KOPT-K1 (cell line): ENCODE measurements at regions not wholly inside any gene's neighbourhood (a gene's known extent, or its start where the extent isn't known, plus 50 kb on each side); places are given as distances from the start of the nearest gene placed in this dataset.
"Not testable (repeated sequence)": the region's sequence is repeated elsewhere in the genome, so short reads cannot be mapped to it uniquely, and the experiment has no call there.

Source experiments
- H3K27ac ChIP-seq: fragments of 200-600 bp; sonication (generic); 2 replicates; pipeline ENCODE4 v1.5.1; 2016; ENCODE audit warnings: antibody characterized with exemption, mild to moderate bottlenecking, low read depth, low read length; ENCODE audit not compliant: poor library complexity, severe bottlenecking
- H3K36me3 ChIP-seq: fragments of 200-600 bp; sonication (generic); 2 replicates; pipeline ENCODE4 v1.5.1; 2017; ENCODE audit warnings: antibody characterized with exemption, mild to moderate bottlenecking, low read length, moderate library complexity; ENCODE audit not compliant: insufficient read depth
- H3K9me3 ChIP-seq: fragments of 200-600 bp; sonication (generic); 2 replicates; pipeline ENCODE4 v1.5.1; 2017; ENCODE audit warnings: antibody characterized with exemption, low read length, mild to moderate bottlenecking; ENCODE audit not compliant: insufficient read depth, poor library complexity, severe bottlenecking

GRCh38 chr13:81001828-81002385 lies 661.0 kb upstream of the SPRY2 start:
- no peaks in the 10 kb centered on the region for H3K36me3 ChIP-seq
- H3K9me3 ChIP-seq, result no peaks in the 10 kb centered on the region
- no peak overlapping the region for H3K27ac ChIP-seq

- not testable (repeated sequence) for H3K27ac ChIP-seq, H3K36me3 ChIP-seq, H3K9me3 ChIP-seq
Observed at GRCh38 chr13:80998603-80999002, 657.7 kb upstream of the SPRY2 start.

- no peaks in the 10 kb centered on the region for H3K9me3 ChIP-seq
- H3K36me3 ChIP-seq, result no peaks in the 10 kb centered on the region
- no peak overlapping the region for H3K27ac ChIP-seq
Observed at GRCh38 chr13:80989747-80990146, 648.8 kb upstream of the SPRY2 start.

DNA sequence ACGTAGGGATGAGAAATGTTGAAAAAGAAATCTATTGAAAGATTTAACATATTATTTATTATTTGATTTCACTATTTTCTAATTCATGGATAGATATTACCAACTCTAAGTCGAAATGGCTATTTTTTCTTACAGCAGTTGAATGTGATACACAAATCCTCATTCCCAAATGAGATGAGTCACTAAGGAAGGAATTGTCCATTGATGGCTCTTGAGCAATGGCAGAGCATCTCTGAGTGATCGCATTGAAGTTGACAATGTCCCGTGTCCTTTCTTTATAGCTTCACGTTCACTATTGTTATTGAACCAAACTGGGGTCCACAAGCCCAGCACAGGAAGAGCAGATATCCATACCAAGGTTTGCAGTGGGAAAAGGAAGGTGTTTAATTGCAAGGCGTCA lies 648.3 kb upstream of the SPRY2 start:
- Histone ChIP-seq H3K27ac (no peak overlapping the region), H3K36me3 (no peaks in the 10 kb centered on the region)

GRCh38 chr13:80988391-80989151 lies 647.6 kb upstream of the SPRY2 start:
- no peak overlapping the region for H3K27ac ChIP-seq
- no peaks in the 10 kb centered on the region for H3K36me3 ChIP-seq
- H3K9me3 ChIP-seq, result no peaks in the 10 kb centered on the region

More for the DNA sequence above, 648.3 kb upstream of the SPRY2 start:
- H3K9me3 ChIP-seq, result no peaks in the 10 kb centered on the region

- Histone ChIP-seq H3K36me3 (no peaks in the 10 kb centered on the region), H3K9me3 (no peaks in the 10 kb centered on the region), H3K27ac (no peak overlapping the region)
Observed at GRCh38 chr13:80979035-80979641, 638.2 kb upstream of the SPRY2 start.

DNA sequence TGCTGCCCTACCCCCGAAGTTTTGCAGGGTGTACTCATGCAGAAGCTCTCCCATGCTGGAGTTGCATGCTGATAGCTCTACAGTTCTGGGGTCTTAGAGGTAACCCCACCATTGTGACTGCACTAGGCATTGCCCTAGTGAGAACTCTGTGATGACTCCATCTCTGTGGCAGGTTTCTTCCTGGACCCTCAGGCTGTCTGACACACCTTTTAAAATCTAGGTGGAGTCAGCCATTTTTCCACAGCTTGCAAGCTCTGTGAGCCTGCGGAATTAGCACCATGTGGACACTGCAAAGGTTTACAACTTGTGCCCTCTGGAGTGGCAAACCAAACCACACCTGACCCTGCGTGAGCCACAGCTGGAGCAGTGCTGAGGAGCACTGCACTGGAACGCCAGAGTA lies 636.2 kb upstream of the SPRY2 start:
- H3K9me3 ChIP-seq, result no peaks in the 10 kb centered on the region

DNA sequence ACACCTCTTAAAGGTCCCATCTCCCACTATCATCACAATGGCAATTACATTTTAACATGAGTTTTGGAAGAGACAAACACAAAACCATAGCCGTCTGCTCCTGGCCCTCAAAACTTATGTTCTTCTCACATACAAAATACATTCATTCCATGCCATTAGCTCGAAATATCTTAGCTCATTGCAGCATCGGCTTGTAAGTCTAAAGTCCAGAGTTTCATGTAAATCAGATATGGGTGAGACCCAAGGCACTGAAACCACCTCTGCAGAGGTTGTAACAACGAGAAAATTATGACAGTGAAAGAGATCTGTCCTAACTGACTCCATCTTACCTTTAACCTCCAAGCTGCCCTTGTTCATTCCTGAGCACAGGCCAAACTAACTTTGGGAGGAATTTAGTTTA lies 635.0 kb upstream of the SPRY2 start:
- Histone ChIP-seq H3K27ac (no peak overlapping the region), H3K36me3 (no peaks in the 10 kb centered on the region), H3K9me3 (no peaks in the 10 kb centered on the region)

More for the DNA sequence above, 636.2 kb upstream of the SPRY2 start:
- H3K36me3 ChIP-seq, result no peaks in the 10 kb centered on the region
- H3K27ac ChIP-seq, result no peak overlapping the region

- H3K9me3 ChIP-seq, result no peaks in the 10 kb centered on the region
- H3K36me3 ChIP-seq, result no peaks in the 10 kb centered on the region
- H3K27ac ChIP-seq, result no peak overlapping the region
Observed at GRCh38 chr13:80973721-80974120, 632.8 kb upstream of the SPRY2 start.

- H3K36me3 ChIP-seq, result no peaks in the 10 kb centered on the region
- no peaks in the 10 kb centered on the region for H3K9me3 ChIP-seq
- no peak overlapping the region for H3K27ac ChIP-seq
Observed at GRCh38 chr13:80972857-80973478, 632.0 kb upstream of the SPRY2 start.

GRCh38 chr13:80965097-80965496 lies 624.2 kb upstream of the SPRY2 start:
- H3K9me3 ChIP-seq, result no peaks in the 10 kb centered on the region
- H3K27ac ChIP-seq, result no peak overlapping the region
- H3K36me3 ChIP-seq, result no peaks in the 10 kb centered on the region

- Histone ChIP-seq H3K27ac (no peak overlapping the region), H3K36me3 (no peaks in the 10 kb centered on the region), H3K9me3 (no peaks in the 10 kb centered on the region)
Observed at GRCh38 chr13:80962855-80963254, 621.9 kb upstream of the SPRY2 start.

DNA sequence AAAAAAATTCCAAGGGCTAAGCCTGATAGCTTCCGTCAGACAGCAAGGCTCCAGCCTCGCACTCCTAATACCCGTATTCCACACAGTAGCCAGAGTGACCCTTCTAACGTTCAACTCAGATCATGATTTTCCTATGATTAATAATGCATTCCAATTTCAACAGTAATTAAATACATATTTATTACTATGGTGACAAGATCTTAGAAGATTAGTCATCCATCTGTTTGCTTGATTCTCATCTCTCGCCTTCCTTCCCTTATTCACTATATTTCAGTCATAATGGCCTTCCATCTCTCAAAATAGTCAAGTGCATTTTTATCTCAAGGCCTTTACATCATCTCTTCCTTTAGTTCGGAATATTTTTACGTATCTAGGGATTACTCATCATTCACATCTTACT lies 621.2 kb upstream of the SPRY2 start:
- no peak overlapping the region for H3K27ac ChIP-seq
- no peaks in the 10 kb centered on the region for H3K36me3 ChIP-seq
- no peaks in the 10 kb centered on the region for H3K9me3 ChIP-seq

DNA sequence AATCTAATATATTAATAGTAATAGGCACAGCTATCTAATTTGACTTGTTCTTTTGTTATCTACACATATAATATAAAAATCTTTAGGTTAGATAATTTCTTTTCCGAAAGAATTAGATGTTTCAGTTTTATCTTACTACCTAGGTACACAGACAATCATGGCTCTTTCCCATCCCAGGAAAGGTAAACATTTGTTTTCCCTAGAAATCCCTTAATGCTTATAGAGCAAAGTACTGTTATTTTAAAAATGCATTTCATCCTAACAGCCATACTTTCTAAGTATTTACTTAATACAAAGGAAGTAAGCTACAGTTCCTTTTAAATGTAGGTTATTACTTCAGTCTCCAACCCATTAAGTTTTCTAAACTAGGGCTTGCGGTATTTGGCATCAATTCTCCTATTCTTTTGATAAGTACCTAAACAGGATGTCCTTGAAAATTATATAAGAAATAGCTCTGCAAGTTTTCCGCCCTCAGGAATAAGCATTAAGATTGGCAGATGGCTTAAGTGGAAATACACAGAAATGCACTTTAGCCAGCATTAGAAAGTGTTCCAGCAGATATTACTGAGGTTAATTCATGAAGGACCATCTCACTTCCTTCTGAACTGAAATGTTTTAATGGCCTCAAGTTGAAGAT lies 616.2 kb upstream of the SPRY2 start:
- no peak overlapping the region for H3K27ac ChIP-seq
- no peaks in the 10 kb centered on the region for H3K36me3 ChIP-seq

GRCh38 chr13:80955501-80955900 lies 614.6 kb upstream of the SPRY2 start:
- Histone ChIP-seq H3K9me3 (no peaks in the 10 kb centered on the region), H3K36me3 (no peaks in the 10 kb centered on the region)

More for the DNA sequence above, 616.2 kb upstream of the SPRY2 start:
- no peaks in the 10 kb centered on the region for H3K9me3 ChIP-seq

More at GRCh38 chr13:80955501-80955900, 614.6 kb upstream of the SPRY2 start:
- H3K27ac ChIP-seq, result no peak overlapping the region
